ENCODE measurements at regions not wholly inside any gene's neighbourhood (a gene's known extent, or its start where the extent isn't known, plus 50 kb on each side); places are given as distances from the start of the nearest gene placed in this dataset.

DNA sequence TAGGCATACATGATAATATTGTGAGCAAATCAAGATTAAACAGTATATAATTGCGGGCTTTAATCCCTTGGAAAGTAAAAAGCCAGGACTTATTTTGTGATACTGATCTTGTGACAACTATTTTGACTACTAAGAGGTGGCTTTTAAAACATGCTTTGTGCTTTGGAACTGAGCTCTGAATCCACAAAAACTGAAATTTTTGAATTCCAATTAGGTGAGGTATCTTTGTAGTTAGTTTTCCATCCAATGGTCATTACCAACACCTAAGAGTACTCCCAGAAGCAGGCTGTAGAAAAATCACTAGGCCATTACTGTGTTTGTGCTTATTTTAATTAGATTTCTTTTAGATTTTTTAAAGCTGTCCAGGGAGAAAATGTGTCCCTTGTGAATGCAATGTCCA lies 559.5 kb upstream of the WWC1 start:
- Histone ChIP-seq H3K9ac (ENCODE audit: control insufficient read depth, insufficient read depth, low read length) (no peak overlapping the region), H3K4me2 (ENCODE audit: control insufficient read depth, insufficient read depth) (no peak overlapping the region), H3K27me3 (replicated peaks in 1 of 2; ENCODE audit: control insufficient read depth in 2 of 2, insufficient read depth in 2 of 2, low read length in 1 of 2) (no peaks in the 10 kb centered on the region; a peak in 1 of 4 replicates), H2AFZ (ENCODE audit: control insufficient read depth, low read depth, low read length) (no peak overlapping the region), H3K36me3 (ENCODE audit: control insufficient read depth in 2 of 2, insufficient read depth in 2 of 2, low read length in 1 of 2) (no peaks in the 10 kb centered on the region), H3K4me1 (ENCODE audit: control insufficient read depth, insufficient read depth, low read length) (no peaks in the 10 kb centered on the region), H3K79me2 (ENCODE audit: control insufficient read depth, insufficient read depth, low read length) (no peaks in the 10 kb centered on the region), H4K20me1 (ENCODE audit: control insufficient read depth, insufficient read depth) (no peaks in the 10 kb centered on the region), H3K9me3 (replicated peaks; ENCODE audit: control insufficient read depth, insufficient read depth, low read length) (no peaks in the 10 kb centered on the region), H3K27ac (ENCODE audit: control insufficient read depth, insufficient read depth) (no peak overlapping the region), H3K4me3 (no peak overlapping the region)
- no TSS peak for BruUV-seq (replicated peaks)
- TF ChIP-seq EP300 (IDR thresholded peaks at IDR 0.05; ENCODE audit: borderline replicate concordance in 1 of 2, control insufficient read depth in 1 of 2, low read depth in 2 of 2, low read length in 2 of 2) (no peak), POLR2AphosphoS2 (IDR thresholded peaks at IDR 0.05; ENCODE audit: low read depth, low read length) (no peak), NR2C2 (IDR thresholded peaks at IDR 0.05; ENCODE audit: borderline replicate concordance, control insufficient read depth, insufficient read length, low read depth) (no peak), KDM1A (IDR thresholded peaks at IDR 0.05; ENCODE audit: borderline replicate concordance) (no peak), NR2C1 (IDR thresholded peaks at IDR 0.05) (no peak), ZNF217 (IDR thresholded peaks at IDR 0.05) (no peak), RBBP5 (conservative IDR thresholded peaks at IDR 0.05) (no peak), YY1 (IDR thresholded peaks at IDR 0.05; ENCODE audit: low read depth, low read length) (no peak), ZNF622 (IDR thresholded peaks at IDR 0.05) (no peak), BACH1 (IDR thresholded peaks at IDR 0.05; ENCODE audit: borderline replicate concordance) (no peak), MTA2 (IDR thresholded peaks at IDR 0.05; ENCODE audit: low read depth) (no peak), EZH2 (IDR thresholded peaks at IDR 0.05; ENCODE audit: borderline replicate concordance, control insufficient read depth, low read depth, low read length) (no peak), KAT2A (conservative IDR thresholded peaks at IDR 0.05; ENCODE audit: control insufficient read depth, low read depth, low read length) (no peak), ATF7 (IDR thresholded peaks at IDR 0.05; ENCODE audit: low read depth) (no peak), SRF (IDR thresholded peaks at IDR 0.05; ENCODE audit: low read depth in 2 of 2, low read length in 2 of 2) (no peak), POLR2A (IDR thresholded peaks at IDR 0.05; ENCODE audit: low read depth, low read length) (no peak), NFIC (IDR thresholded peaks at IDR 0.05; ENCODE audit: low read depth, low read length) (no peak)
- TF ChIP-seq, protein P1, sequence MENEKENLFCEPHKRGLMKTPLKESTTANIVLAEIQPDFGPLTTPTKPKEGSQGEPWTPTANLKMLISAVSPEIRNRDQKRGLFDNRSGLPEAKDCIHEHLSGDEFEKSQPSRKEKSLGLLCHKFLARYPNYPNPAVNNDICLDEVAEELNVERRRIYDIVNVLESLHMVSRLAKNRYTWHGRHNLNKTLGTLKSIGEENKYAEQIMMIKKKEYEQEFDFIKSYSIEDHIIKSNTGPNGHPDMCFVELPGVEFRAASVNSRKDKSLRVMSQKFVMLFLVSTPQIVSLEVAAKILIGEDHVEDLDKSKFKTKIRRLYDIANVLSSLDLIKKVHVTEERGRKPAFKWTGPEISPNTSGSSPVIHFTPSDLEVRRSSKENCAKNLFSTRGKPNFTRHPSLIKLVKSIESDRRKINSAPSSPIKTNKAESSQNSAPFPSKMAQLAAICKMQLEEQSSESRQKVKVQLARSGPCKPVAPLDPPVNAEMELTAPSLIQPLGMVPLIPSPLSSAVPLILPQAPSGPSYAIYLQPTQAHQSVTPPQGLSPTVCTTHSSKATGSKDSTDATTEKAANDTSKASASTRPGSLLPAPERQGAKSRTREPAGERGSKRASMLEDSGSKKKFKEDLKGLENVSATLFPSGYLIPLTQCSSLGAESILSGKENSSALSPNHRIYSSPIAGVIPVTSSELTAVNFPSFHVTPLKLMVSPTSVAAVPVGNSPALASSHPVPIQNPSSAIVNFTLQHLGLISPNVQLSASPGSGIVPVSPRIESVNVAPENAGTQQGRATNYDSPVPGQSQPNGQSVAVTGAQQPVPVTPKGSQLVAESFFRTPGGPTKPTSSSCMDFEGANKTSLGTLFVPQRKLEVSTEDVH (IDR thresholded peaks at IDR 0.05; ENCODE audit: low read depth, partially characterized antibody) = no peak
- 0% methylated on average over 1 of the region's 1 CpG for WGBS (ENCODE audit: insufficient coverage, insufficient replicate concordance, low lambda C conversion rate, missing lambda C conversion rate)
- SMC1A ChIA-PET (ENCODE audit: uncharacterized antibody, unreplicated experiment) = no interaction called here
- DNase-seq (ENCODE audit: low read depth, low spot score) (no peak), FAIRE-seq (no peak), ATAC-seq (no peak)
- RAD21 ChIA-PET (ENCODE audit: unreplicated experiment) = no interaction called here
- intact Hi-C loops (cut with micrococcal nuclease; ENCODE audit: unreplicated experiment) (no loop called here), in situ Hi-C loops (cut with MboI) (no loop called here)
- CTCF ChIA-PET = no interaction called here
- POLR2A ChIA-PET = no interaction called here

Measured in GM12878 (cell line).